ENCODE measurements at regions not wholly inside any gene's neighbourhood (a gene's known extent, or its start where the extent isn't known, plus 50 kb on each side); places are given as distances from the start of the nearest gene placed in this dataset.
"Not testable (repeated sequence)": the region's sequence is repeated elsewhere in the genome, so short reads cannot be mapped to it uniquely, and the experiment has no call there.

GRCh38 chr2:194116861-194117260 lies 1540.2 kb upstream of the SLC39A10 start:
- DNase-seq (ENCODE audit: low read depth in 2 of 2), result no peak

- no peak for DNase-seq (ENCODE audit: low read depth in 2 of 2)
These were observed 1551.7 kb upstream of the SLC39A10 start for GRCh38 chr2:194105358-194105757.

DNA sequence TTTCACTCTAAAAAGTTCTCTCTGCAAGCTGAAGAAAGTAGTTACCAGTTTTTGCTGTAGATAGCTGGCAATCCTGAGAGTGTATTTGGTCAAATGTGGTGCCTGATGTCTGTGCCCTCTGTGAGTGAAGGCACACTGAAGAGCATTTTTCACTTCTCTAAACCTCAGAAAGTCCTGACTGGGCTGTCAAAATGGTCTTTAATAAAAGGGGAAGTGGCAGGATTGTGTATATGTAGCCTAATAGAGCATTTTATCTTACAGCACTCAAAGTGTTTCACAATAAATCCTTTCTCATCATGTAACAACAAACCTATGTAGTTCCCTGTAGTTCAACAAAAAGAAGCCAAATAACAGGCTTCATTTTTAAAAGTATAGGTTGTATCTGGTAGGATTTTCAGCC lies 1552.3 kb upstream of the SLC39A10 start:
- DNase-seq (ENCODE audit: low read depth in 2 of 2), result no peak

DNA sequence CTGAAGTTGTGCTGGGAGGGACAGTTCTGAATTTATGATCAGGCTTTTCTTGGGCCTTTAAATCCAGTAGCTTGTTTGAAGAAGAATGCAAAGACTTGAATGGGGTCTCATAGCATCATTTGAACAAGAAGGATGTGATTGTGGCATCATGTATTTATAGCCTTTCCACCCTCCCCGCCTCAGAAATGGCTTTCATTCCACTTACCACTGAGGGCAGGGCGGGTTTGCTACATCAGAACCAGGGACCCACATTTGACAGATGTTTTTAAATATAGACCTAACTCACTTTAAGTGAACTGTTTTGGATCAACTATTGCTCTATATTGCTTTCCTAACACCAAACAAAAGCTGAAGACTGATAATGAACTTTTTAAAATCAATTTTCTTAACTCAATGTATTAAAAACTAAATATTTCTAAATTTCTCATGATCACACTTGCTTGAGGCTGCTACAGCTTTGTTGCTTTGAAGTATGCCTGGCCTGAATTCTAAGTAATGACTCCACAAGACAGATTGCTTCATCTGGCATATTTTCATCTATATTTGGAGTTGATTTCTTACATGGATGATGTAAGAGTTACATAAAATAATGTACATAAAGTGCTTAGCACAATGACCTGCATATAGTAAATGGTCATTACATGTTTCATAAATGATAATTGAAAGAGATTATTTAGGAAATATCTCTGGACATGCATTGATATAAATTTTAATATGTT lies 1552.9 kb upstream of the SLC39A10 start:
- no peak for DNase-seq (ENCODE audit: low read depth in 2 of 2)

GRCh38 chr2:194102546-194102945 lies 1554.5 kb upstream of the SLC39A10 start:
- DNase-seq (ENCODE audit: low read depth in 2 of 2), result no peak

DNA sequence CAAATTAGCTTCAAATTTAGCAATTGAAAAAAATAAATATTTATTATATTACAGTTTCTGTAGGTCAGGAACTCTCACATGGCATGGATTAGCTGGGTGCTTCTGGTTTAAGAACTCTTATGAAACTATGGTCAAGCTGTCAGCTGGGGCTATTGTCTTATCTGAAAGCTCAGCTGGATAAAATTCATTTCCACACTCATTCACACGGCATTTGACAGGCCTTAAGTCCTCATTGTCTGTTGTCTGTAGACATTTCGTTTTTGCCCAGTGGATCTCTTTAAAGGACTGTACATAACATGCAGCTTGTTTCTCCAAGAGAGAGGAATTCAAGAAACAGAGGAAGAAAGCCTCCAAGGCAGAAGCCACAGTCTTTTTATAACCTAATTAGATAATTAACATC lies 1556.8 kb upstream of the SLC39A10 start:
- no peak for DNase-seq (ENCODE audit: low read depth in 2 of 2)

- DNase-seq (ENCODE audit: low read depth in 2 of 2), result no peak
These were observed 1560.6 kb upstream of the SLC39A10 start for GRCh38 chr2:194096402-194096801.

DNA sequence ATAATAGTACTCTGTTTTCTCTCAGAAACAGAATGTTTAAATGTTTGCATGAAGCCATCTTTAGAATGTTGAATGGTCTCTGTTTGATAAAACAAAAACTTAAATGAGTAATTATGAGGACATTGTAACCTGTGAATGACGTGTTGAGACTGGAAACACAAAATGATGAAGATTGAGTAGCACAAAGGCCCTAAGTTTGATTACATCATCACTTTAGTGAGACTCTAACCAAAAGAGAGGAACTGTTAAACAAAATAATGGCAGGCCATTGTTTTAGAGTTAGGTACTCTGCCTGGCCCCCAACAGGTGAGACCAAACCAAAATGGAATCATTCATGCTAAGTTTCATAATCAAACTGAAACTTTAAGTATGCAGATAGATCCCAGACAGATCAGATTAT lies 1561.7 kb upstream of the SLC39A10 start:
- no peak for DNase-seq (ENCODE audit: low read depth in 2 of 2)

- DNase-seq (ENCODE audit: low read depth in 2 of 2), result no peak
These were observed 1566.6 kb upstream of the SLC39A10 start for GRCh38 chr2:194090251-194090905.

DNA sequence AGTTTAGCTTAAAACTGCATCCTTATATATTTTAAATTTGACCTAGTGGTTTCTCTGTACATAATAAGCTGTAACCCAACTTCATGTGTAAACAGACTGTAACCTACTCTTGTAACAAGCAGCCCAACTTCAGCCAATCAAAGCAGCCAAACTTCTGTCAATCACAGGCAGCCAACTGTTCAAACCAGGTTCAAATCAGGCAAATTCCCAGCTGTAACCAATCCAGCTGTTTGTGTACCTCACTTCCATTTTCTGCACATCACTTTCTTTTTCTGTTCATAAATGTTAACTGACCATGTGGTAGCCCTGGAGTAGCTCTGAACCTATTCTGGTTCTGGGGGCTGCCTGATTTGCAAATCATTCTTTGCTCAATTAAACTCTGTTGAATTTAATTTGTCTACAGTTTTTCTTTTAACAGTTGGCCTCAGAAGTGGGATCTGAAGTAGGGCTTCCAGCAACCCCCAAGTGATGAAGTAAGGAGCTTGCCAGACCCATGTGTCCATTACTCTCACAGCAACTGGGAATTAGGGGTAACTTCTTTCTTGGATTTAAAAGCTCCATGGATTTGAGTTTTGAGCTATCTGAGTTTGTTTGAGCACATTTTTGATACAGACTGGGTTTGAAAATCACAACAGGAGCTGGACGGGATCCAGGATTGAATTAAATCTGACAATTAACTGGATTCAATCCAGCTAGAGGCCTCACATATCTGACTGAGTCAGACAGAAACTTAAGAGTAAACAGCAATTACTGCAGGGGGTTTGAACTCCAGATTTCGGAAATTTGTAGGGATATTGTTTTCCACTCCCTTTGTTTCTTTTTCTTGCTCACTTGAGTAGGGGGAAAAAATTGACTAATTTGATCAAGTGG lies 1569.7 kb upstream of the SLC39A10 start:
- no peak for DNase-seq (ENCODE audit: low read depth in 2 of 2)

DNA sequence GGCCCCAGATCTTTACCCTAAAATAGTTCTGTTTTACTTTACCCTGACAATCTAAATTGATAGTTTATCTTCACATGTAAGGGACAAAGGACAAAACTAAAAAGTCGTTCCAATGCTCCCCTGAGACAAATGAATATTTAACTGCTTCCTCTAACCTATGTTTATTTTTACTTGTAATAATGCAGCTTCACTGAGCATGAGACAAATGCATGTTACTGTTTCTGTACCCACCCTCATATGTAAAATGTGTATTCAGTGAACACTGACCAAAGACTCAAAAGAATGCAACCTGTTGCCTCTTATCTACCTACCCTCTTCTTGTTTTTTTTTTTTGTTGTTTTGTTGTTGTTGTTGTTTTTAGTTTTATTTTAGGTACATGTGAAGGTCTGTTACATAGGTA lies 1570.9 kb upstream of the SLC39A10 start:
- DNase-seq (ENCODE audit: low read depth in 2 of 2), result no peak

DNA sequence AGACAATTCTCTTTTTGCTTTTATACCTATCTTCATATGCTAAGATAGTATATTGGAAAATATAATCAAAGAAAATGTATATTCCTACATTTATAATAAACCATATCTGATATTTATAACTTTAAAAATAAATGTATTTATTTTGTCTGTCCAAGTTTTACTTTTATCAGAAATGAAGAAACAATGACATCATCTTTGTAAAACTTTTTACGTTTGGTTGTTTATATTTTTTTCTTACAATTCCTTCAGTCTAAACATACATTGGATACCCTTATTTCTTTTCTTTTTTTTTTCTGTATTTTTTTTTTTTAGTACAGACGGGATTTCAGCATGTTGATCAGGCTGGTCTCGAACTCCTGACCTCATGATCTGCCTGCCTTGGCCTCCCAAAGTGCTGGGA lies 1577.0 kb upstream of the SLC39A10 start:
- DNase-seq (ENCODE audit: low read depth in 2 of 2), result no peak

GRCh38 chr2:194077366-194077765 lies 1579.7 kb upstream of the SLC39A10 start:
- no peak for DNase-seq (ENCODE audit: low read depth in 2 of 2)

GRCh38 chr2:194062401-194062800 lies 1594.6 kb upstream of the SLC39A10 start:
- DNase-seq (ENCODE audit: low read depth in 2 of 2), result no peak

DNA sequence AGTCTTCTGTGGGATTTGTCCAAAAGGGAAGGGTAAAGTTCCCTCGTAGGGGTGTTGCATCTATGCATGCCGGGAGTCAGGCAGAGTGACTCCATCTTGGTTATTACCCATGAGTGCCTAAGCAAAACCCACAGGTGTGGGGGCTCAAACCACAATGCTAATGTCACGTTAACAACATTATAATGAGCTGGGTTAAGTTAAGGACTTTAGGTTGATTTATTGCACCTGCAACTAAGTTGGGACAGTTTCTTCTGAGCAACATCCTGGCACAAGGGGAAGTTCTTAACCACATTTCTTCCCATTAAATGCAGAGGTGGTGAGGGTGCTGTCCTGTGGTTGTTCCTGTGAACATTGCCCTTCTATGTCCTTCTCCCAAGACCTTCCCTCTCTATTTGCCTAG lies 1596.8 kb upstream of the SLC39A10 start:
- DNase-seq (ENCODE audit: low read depth in 2 of 2), result no peak

- no peak for DNase-seq (ENCODE audit: low read depth in 2 of 2)
These were observed 1602.7 kb upstream of the SLC39A10 start for GRCh38 chr2:194054313-194054712.

- no peak for DNase-seq (ENCODE audit: low read depth in 2 of 2)
These were observed 1612.7 kb upstream of the SLC39A10 start for GRCh38 chr2:194044321-194044720.

- DNase-seq (ENCODE audit: low read depth in 2 of 2), result not testable (repeated sequence)
These were observed 1635.9 kb upstream of the SLC39A10 start for GRCh38 chr2:194021130-194021529.

GRCh38 chr2:194020155-194020554 lies 1636.9 kb upstream of the SLC39A10 start:
- DNase-seq (ENCODE audit: low read depth in 2 of 2), result no peak

GRCh38 chr2:194015751-194016150 lies 1641.3 kb upstream of the SLC39A10 start:
- no peak for DNase-seq (ENCODE audit: low read depth in 2 of 2)

GRCh38 chr2:194014639-194015038 lies 1642.4 kb upstream of the SLC39A10 start:
- DNase-seq (ENCODE audit: low read depth in 2 of 2), result no peak

DNA sequence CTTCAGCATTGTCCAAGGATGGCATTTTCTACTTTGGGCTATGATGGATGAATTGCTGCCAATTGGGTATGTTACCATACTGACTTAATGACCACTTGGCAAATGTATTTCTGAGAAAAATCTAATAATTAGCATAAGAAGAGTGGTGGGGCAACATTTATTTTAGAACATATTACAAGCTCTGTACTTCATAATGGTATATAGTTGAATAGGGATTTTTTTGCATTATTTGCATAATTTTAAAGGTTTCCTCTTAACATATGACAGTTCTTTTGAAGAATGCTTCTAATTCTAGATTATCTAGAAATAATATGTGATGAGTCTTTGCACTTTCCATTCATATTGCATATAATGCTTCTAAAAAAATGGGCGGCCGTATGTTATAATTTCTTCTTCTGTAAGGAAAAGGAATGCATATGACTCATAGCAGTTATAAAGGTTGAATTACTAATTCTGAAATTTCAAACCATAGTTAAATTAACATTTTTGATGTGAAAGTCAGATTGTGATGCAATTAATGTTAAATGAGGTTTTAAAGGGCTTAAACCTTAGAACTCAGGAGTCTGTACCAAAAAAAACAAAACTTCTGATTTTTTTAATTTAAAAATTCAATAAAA lies 1652.3 kb upstream of the SLC39A10 start:
- no peak for DNase-seq (ENCODE audit: low read depth in 2 of 2)

Data from stimulated activated CD8-positive, alpha-beta memory T cell treated with anti-CD3 and anti-CD28 coated beads, Interleukin-2, amount 100 ng/mL, for 1 hour (primary cell).